ENCODE measurements at regions not wholly inside any gene's neighbourhood (a gene's known extent, or its start where the extent isn't known, plus 50 kb on each side); places are given as distances from the start of the nearest gene placed in this dataset.

DNA sequence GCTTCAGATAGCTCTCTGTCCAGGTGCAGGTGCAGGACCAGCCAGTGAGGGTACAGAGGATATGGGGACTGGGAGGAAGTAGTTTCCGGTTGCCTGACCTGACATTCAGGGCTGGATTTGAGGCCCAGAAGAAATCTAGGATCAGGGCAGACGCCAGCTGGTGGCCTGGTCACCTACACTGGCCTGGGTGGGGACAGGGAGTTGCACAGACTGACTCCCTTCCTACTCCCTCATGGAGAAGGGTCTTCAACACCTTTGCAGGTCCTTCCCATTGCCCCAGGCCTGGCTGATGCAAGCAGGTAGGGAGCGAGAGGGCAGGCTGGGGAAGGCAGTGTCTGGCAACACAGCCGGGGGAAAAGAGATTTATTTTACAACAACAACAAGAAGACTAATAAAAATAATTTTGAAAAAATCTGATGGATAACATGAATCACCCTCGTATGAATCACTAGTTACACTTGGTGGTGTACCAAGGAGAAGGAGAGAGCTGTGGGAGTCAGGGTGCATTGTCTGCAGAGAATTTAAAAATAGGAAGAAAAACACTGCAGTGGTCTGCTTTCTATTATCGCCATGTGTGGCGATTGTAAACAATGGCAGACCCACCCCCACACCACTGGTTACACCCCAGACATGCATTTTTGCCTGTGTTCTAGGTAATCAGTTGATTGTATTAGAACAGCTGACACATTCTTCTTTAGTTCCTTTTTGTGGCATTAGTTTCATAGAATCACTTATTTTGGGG lies 62.3 kb upstream of the SNX9 start:
- TF ChIP-seq CTCF (IDR thresholded peaks at IDR 0.05): no peak
- TF ChIP-seq POLR2A (IDR thresholded peaks at IDR 0.05): no peak
